GM21576 (cell line): ENCODE measurements at regions not wholly inside any gene's neighbourhood (a gene's known extent, or its start where the extent isn't known, plus 50 kb on each side); places are given as distances from the start of the nearest gene placed in this dataset.
"Not testable (repeated sequence)": the region's sequence is repeated elsewhere in the genome, so short reads cannot be mapped to it uniquely, and the experiment has no call there.

ENCODE experiments used
- ATAC-seq: cut with Tn5 transposase; IDR thresholded peaks from one replicate; pipeline ENCODE4 v1.9.1; 2021; ENCODE audit warnings: mild to moderate bottlenecking, moderate library complexity; ENCODE audit not compliant: unreplicated experiment

GRCh38 chr7:66456431-66456830 lies 172.2 kb upstream of the KCTD7 start:
- ATAC-seq, result not testable (repeated sequence)

- not testable (repeated sequence) for ATAC-seq
Measured at GRCh38 chr7:66458991-66459390, 169.7 kb upstream of the KCTD7 start.

- not testable (repeated sequence) for ATAC-seq
Measured at GRCh38 chr7:66459783-66460413, 168.8 kb upstream of the KCTD7 start.

- ATAC-seq, result no peak
Measured at GRCh38 chr7:66460921-66461361, 167.7 kb upstream of the KCTD7 start.

- ATAC-seq, result not testable (repeated sequence)
Measured at GRCh38 chr7:66461397-66461796, 167.3 kb upstream of the KCTD7 start.

GRCh38 chr7:66462831-66463230 lies 165.8 kb upstream of the KCTD7 start:
- not testable (repeated sequence) for ATAC-seq

GRCh38 chr7:66464059-66464458 lies 164.6 kb upstream of the KCTD7 start:
- ATAC-seq, result no peak

- ATAC-seq, result no peak
Measured at GRCh38 chr7:66466081-66466600, 162.5 kb upstream of the KCTD7 start.

- no peak for ATAC-seq
Measured at GRCh38 chr7:66467887-66468286, 160.8 kb upstream of the KCTD7 start.

GRCh38 chr7:66473064-66473463 lies 155.6 kb upstream of the KCTD7 start:
- ATAC-seq, result not testable (repeated sequence)

GRCh38 chr7:66474441-66474840 lies 154.2 kb upstream of the KCTD7 start:
- ATAC-seq, result no peak

GRCh38 chr7:66476056-66476455 lies 152.6 kb upstream of the KCTD7 start:
- not testable (repeated sequence) for ATAC-seq

GRCh38 chr7:66477822-66478397 lies 150.8 kb upstream of the KCTD7 start:
- not testable (repeated sequence) for ATAC-seq

GRCh38 chr7:66481229-66481628 lies 147.5 kb upstream of the KCTD7 start:
- not testable (repeated sequence) for ATAC-seq

- not testable (repeated sequence) for ATAC-seq
Measured at GRCh38 chr7:66489065-66489464, 139.6 kb upstream of the KCTD7 start.

GRCh38 chr7:66489741-66490140 lies 138.9 kb upstream of the KCTD7 start:
- not testable (repeated sequence) for ATAC-seq

- not testable (repeated sequence) for ATAC-seq
Measured at GRCh38 chr7:66490979-66491378, 137.7 kb upstream of the KCTD7 start.

- ATAC-seq, result not testable (repeated sequence)
Measured at GRCh38 chr7:66492405-66492804, 136.3 kb upstream of the KCTD7 start.

- ATAC-seq, result peak; percentile 99
Measured at GRCh38 chr7:66493235-66494205, 135.2 kb upstream of the KCTD7 start.

- ATAC-seq, result no peak
Measured at GRCh38 chr7:66497346-66497745, 131.3 kb upstream of the KCTD7 start.

- ATAC-seq, result no peak
Measured at GRCh38 chr7:66500087-66500486, 128.6 kb upstream of the KCTD7 start.
